BJ (cell line): ENCODE measurements at regions not wholly inside any gene's neighbourhood (a gene's known extent, or its start where the extent isn't known, plus 50 kb on each side); places are given as distances from the start of the nearest gene placed in this dataset.
"Not testable (repeated sequence)": the region's sequence is repeated elsewhere in the genome, so short reads cannot be mapped to it uniquely, and the experiment has no call there.

Experiments used
- CTCF ChIA-PET: fragments of 350-600 bp; formaldehyde crosslinking; extraction: SDS; loops from one replicate; lab custom pipeline; 2021; ENCODE audit warnings: antibody characterized with exemption, inconsistent platforms; lab: Yijun Ruan, JAX
- POLR2A ChIA-PET: fragments of 300-600 bp; sonication (Branson Sonifier 250); formaldehyde crosslinking; extraction: SDS; loops from one replicate; lab custom pipeline; 2021; ENCODE audit warnings: antibody characterized with exemption; lab: Charles Lee
- DNase-seq: peaks from one replicate; pipeline ENCODE4 v3.0.0-alpha.2; 2011; ENCODE audit warnings: low read depth
- H3K27me3 ChIP-seq: 2 replicates; pipeline ENCODE4 v1.6.0; 2011; ENCODE audit warnings: low read length; ENCODE audit not compliant: control insufficient read depth, insufficient read depth
- H3K36me3 ChIP-seq: 2 replicates; pipeline ENCODE4 v1.5.1; 2011; ENCODE audit warnings: low read length; ENCODE audit not compliant: control insufficient read depth, insufficient read depth
- H3K4me3 ChIP-seq: 2 replicates; pipeline ENCODE4 v1.5.1; 2011; ENCODE audit warnings: low read depth, mild to moderate bottlenecking, control low read depth, low read length
- TF ChIP-seq, protein P1 (sequence below): IDR thresholded peaks from 2 replicates; pipeline ENCODE4 v1.5.1; 2011; ENCODE audit warnings: low read depth, mild to moderate bottlenecking, control low read depth, inconsistent platforms, low read length, moderate library complexity; ENCODE audit not compliant: insufficient read depth

- ChIA-PET POLR2A (no interaction called here), CTCF (no interaction called here)
- Histone ChIP-seq H3K27me3 (no peaks in the 10 kb centered on the region), H3K36me3 (no peaks in the 10 kb centered on the region), H3K4me3 (no peak overlapping the region)
- TF ChIP-seq, protein P1, sequence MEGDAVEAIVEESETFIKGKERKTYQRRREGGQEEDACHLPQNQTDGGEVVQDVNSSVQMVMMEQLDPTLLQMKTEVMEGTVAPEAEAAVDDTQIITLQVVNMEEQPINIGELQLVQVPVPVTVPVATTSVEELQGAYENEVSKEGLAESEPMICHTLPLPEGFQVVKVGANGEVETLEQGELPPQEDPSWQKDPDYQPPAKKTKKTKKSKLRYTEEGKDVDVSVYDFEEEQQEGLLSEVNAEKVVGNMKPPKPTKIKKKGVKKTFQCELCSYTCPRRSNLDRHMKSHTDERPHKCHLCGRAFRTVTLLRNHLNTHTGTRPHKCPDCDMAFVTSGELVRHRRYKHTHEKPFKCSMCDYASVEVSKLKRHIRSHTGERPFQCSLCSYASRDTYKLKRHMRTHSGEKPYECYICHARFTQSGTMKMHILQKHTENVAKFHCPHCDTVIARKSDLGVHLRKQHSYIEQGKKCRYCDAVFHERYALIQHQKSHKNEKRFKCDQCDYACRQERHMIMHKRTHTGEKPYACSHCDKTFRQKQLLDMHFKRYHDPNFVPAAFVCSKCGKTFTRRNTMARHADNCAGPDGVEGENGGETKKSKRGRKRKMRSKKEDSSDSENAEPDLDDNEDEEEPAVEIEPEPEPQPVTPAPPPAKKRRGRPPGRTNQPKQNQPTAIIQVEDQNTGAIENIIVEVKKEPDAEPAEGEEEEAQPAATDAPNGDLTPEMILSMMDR: no peak
- DNase-seq: no peak
Observed at GRCh38 chr17:72470121-72470705, 349.4 kb downstream of the SOX9 start.

DNA sequence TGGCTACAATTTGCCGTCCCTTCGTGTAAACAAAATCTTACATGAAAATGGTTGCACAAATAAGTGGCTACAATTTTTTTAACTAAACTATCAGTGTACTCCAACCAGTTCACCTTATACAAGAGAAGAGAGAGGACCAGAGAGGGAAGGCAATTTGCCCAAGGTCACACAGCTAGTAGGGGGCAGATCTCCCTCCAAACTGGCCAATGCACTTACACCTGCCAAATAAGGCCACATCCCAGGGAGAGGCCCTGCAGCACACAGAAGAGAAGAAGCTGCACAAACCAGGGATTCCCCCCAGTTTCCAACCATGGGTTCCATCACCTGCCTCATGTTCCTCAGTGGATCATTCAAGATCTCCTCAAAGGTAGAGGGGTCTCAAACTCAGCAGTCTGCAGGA is 349.9 kb downstream of the SOX9 start:
- CTCF ChIA-PET: no interaction called here
- TF ChIP-seq, protein P1: no peak
- H3K4me3 ChIP-seq: no peak overlapping the region
- no peaks in the 10 kb centered on the region for H3K36me3 ChIP-seq
- DNase-seq: no peak
- POLR2A ChIA-PET: no interaction called here
- H3K27me3 ChIP-seq: no peaks in the 10 kb centered on the region

DNA sequence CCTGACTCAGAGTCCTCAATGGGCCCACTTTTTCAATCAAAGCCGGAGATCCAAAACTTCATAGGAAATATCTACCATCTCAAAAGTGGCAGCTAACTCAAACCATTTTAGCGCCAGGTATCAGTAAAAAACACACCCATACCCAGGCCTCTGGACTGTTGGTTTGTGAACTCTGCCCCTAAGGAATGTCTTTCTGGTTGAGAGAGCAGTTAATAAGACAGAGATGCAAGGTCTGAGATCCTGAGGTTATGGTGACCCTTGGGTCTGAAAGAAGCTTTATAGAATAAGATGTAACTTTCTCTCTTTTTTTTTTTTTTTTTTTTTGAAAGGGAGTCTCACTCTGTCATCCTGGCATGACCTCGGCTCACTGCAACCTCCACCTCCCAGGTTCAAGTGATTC is 350.5 kb downstream of the SOX9 start:
- POLR2A ChIA-PET: no interaction called here
- DNase-seq: no peak
- TF ChIP-seq, protein P1: no peak
- CTCF ChIA-PET: no interaction called here
- Histone ChIP-seq H3K27me3 (no peaks in the 10 kb centered on the region), H3K36me3 (no peaks in the 10 kb centered on the region), H3K4me3 (no peak overlapping the region)

DNA sequence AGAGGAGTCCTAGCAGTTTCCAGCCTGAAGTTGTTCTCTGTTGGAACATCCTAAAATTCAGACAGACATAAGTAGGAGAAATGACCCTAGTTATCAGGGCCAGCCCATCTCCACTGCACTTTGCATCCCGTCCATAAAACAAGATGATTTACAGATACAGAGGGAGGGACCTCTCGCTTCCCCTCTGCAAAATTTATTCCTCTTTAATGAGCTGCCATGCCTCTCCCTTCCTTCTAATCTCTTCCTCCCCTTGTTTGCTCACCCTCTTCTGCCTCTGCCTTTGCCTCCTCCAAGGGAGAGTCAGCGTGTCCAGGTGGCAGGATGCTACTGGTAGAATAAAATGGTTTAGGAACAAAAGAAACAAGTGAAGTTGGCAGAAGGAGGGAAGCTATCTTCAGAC is 351.3 kb downstream of the SOX9 start:
- ChIA-PET CTCF (no interaction called here), POLR2A (no interaction called here)
- Histone ChIP-seq H3K4me3 (no peak overlapping the region), H3K27me3 (no peaks in the 10 kb centered on the region), H3K36me3 (no peaks in the 10 kb centered on the region)
- TF ChIP-seq, protein P1: no peak
- no peak for DNase-seq

DNA sequence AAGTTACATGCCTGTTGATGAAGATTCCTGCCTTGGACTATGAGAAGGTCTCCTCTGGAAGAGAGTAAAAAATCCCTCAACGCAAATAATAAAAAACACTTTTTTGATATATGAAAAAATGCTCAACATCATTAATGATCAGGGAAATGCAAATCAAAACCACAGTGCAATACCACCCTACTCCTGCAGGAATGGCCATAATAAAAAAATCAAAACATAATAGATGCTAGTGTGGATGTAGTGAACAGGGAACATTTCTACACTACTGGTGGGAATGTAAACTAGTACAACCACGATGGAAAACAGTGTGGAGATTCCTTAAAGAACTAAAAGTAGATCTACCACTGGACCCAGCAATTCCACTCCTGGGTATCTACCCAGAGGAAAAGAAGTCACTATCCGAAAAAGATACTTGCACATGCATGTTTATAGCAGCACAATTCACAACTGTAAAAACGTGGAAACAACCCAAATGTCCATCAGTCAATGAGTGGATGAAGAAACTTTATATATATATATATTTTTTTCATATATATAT is 352.1 kb downstream of the SOX9 start:
- DNase-seq, POLR2A ChIA-PET, CTCF ChIA-PET: not testable (repeated sequence)

GRCh38 chr17:72474243-72474642 is 353.4 kb downstream of the SOX9 start:
- no peaks in the 10 kb centered on the region for H3K36me3 ChIP-seq
- H3K4me3 ChIP-seq: no peak overlapping the region
- TF ChIP-seq, protein P1: no peak
- H3K27me3 ChIP-seq: no peaks in the 10 kb centered on the region
- ChIA-PET CTCF (interaction anchor here (0.6 kb wide), 1 partner anchor 352 kb away, joined by 3 read pairs; no protein-coding TSS in a partner anchor), POLR2A (interaction anchor here (0.6 kb wide), 1 partner anchor 87 kb away, joined by 7 read pairs; no protein-coding TSS in a partner anchor)
- DNase-seq: no peak

More for the DNA sequence above, 352.1 kb downstream of the SOX9 start:
- H3K27me3 ChIP-seq, H3K36me3 ChIP-seq, H3K4me3 ChIP-seq: not testable (repeated sequence)
